GM12878 (cell line): ENCODE measurements at regions not wholly inside any gene's neighbourhood (a gene's known extent, or its start where the extent isn't known, plus 50 kb on each side); places are given as distances from the start of the nearest gene placed in this dataset.

ENCODE experiments used
- ATAC-seq: fragments of 200-7000 bp; cut with Tn5 transposase; 3 replicates; pipeline ENCODE4 v1.9.1; 2020; ENCODE audit warnings: mild to moderate bottlenecking, moderate library complexity
- BruUV-seq: library from RNA; stranded (reverse); fragments of 400-500 nt; replicated peaks from 2 replicates; lab custom pipeline; 2021; lab: Mats Ljungman, UMichigan
- CTCF ChIA-PET: fragments of 300-600 bp; sonication (Branson Sonifier 250); formaldehyde crosslinking; extraction: SDS; loops from one replicate; lab custom pipeline; 2021; ENCODE audit warnings: inconsistent platforms; lab: Yijun Ruan, JAX
- POLR2A ChIA-PET: fragments of 350-600 bp; formaldehyde crosslinking; extraction: SDS; loops from one replicate; lab custom pipeline; 2021; ENCODE audit warnings: inconsistent platforms; lab: Charles Lee
- RAD21 ChIA-PET: fragments of 300-600 bp; sonication (Branson Sonifier 250); formaldehyde crosslinking; loops from one replicate; lab custom pipeline; 2023; ENCODE audit warnings: antibody characterized with exemption; ENCODE audit not compliant: unreplicated experiment; lab: Charles Lee
- SMC1A ChIA-PET: fragments of 300-600 bp; sonication (Branson Sonifier 250); formaldehyde crosslinking; loops from one replicate; lab custom pipeline; 2023; ENCODE audit not compliant: unreplicated experiment, uncharacterized antibody; lab: Charles Lee
- DNase-seq: peaks from one replicate; pipeline ENCODE4 v3.0.0-alpha.2; 2011; ENCODE audit warnings: low read depth, low spot score
- FAIRE-seq: peaks from 3 replicates; lab custom pipeline; 2011; peaks lifted over from hg19 to GRCh38; lab: Jason Lieb, UNC
- H2AFZ ChIP-seq: 2 replicates; pipeline ENCODE4 v1.6.0; 2011; ENCODE audit warnings: low read depth, low read length, control low read depth; ENCODE audit not compliant: control insufficient read depth
- H3K27ac ChIP-seq: 2 replicates; pipeline ENCODE4 v1.5.1; 2011; ENCODE audit warnings: control low read depth; ENCODE audit not compliant: control insufficient read depth, insufficient read depth
- H3K27me3 ChIP-seq, 2 experiments: replicated peaks in 1 of 2; 2 replicates each; pipeline versions ENCODE4 v1.6.0 to v1.6.1; 2011; ENCODE audit warnings: low read length in 1 of 2; ENCODE audit not compliant: control insufficient read depth in 2 of 2, insufficient read depth in 2 of 2
- H3K36me3 ChIP-seq, 2 experiments: 2 replicates each; pipeline ENCODE4 v1.5.1; 2011; ENCODE audit warnings: low read length in 1 of 2; ENCODE audit not compliant: control insufficient read depth in 2 of 2, insufficient read depth in 2 of 2
- H3K4me1 ChIP-seq: 2 replicates; pipeline ENCODE4 v1.6.1; 2011; ENCODE audit warnings: mild to moderate bottlenecking, low read length, moderate library complexity, mixed read lengths; ENCODE audit not compliant: control insufficient read depth, insufficient read depth
- H3K4me2 ChIP-seq: 2 replicates; pipeline ENCODE4 v1.6.0; 2011; ENCODE audit warnings: control low read depth; ENCODE audit not compliant: control insufficient read depth, insufficient read depth
- H3K4me3 ChIP-seq: fragments of 200-600 bp; sonication (generic); 2 replicates; pipeline ENCODE4 v1.5.1; 2016
- H3K79me2 ChIP-seq: 2 replicates; pipeline ENCODE4 v1.6.0; 2011; ENCODE audit warnings: low read length; ENCODE audit not compliant: control insufficient read depth, insufficient read depth
- H3K9ac ChIP-seq: 2 replicates; pipeline ENCODE4 v1.8.0; 2011; ENCODE audit warnings: low read length, control low read depth, mixed read lengths; ENCODE audit not compliant: control insufficient read depth, insufficient read depth
- H3K9me3 ChIP-seq: replicated peaks from 3 replicates; pipeline ENCODE4 v1.5.1; 2011; ENCODE audit warnings: mild to moderate bottlenecking, low read length; ENCODE audit not compliant: control insufficient read depth, insufficient read depth
- H4K20me1 ChIP-seq: 2 replicates; pipeline ENCODE4 v1.6.0; 2011; ENCODE audit not compliant: control insufficient read depth, insufficient read depth
- MLLT1 ChIP-seq: fragments of 450-650 bp; IDR thresholded peaks from 2 replicates; pipeline ENCODE4 v1.6.1; 2016; ENCODE audit warnings: mild to moderate bottlenecking
- SIN3A ChIP-seq: IDR thresholded peaks from 2 replicates; pipeline ENCODE4 v1.6.1; 2012; ENCODE audit warnings: low read depth, low read length, improper control_type of control experiment
- SPI1 ChIP-seq: IDR thresholded peaks from 2 replicates; pipeline ENCODE4 v1.6.1; 2011; ENCODE audit warnings: low read depth, mild to moderate bottlenecking, low read length, moderate library complexity, borderline replicate concordance; ENCODE audit not compliant: insufficient read depth
- YBX1 ChIP-seq: fragments of 450-650 bp; IDR thresholded peaks from 2 replicates; pipeline ENCODE4 v1.6.1; 2016; ENCODE audit warnings: antibody characterized with exemption
- ZNF207 ChIP-seq: fragments of 450-650 bp; IDR thresholded peaks from 2 replicates; pipeline ENCODE4 v1.6.1; 2014; ENCODE audit warnings: antibody characterized with exemption, mild to moderate bottlenecking, borderline replicate concordance
- WGBS: methylation state at CpG from one replicate; pipeline ENCODE4 v1.1.6; 2016; ENCODE audit warnings: low lambda C conversion rate; ENCODE audit not compliant: insufficient replicate concordance, insufficient coverage; ENCODE audit errors: missing lambda C conversion rate; 5-methylcytosine and 5-hydroxymethylcytosine counted together
- in situ Hi-C: fragments of 300-500 bp; cut with MboI; formaldehyde crosslinking; loops from 9 replicates; pipeline ENCODE4 v1.14.3; 2018; ENCODE audit warnings: mixed read lengths
- intact Hi-C: fragments of 100-400 bp; cut with micrococcal nuclease; formaldehyde crosslinking; loops from one replicate; pipeline ENCODE4 v1.14.2; 2022; ENCODE audit not compliant: unreplicated experiment

- POLR2A ChIA-PET: no interaction called here
- Histone ChIP-seq H3K4me3 (no peak overlapping the region), H3K27ac (no peak overlapping the region), H3K4me2 (no peak overlapping the region), H4K20me1 (no peaks in the 10 kb centered on the region), H3K9ac (no peak overlapping the region), H3K79me2 (no peaks in the 10 kb centered on the region), H2AFZ (no peak overlapping the region), H3K9me3 (no peaks in the 10 kb centered on the region), H3K27me3 (peaks cover 0 to 3% of the 10 kb centered on the region in 2 experiments; a peak in 3 of 4 replicates), H3K36me3 (no peaks in the 10 kb centered on the region), H3K4me1 (no peaks in the 10 kb centered on the region)
- CTCF ChIA-PET: no interaction called here
- BruUV-seq: no TSS peak
- SMC1A ChIA-PET: no interaction called here
- ATAC-seq (no peak), FAIRE-seq (no peak), DNase-seq (no peak)
- in situ Hi-C loops (no loop called here), intact Hi-C loops (no loop called here)
- WGBS: 4% methylated on average over 7 of the region's 7 CpGs
- TF ChIP-seq ZNF207 (no peak), SPI1 (no peak)
- RAD21 ChIA-PET: no interaction called here
These were observed 143.9 kb upstream of the L3MBTL4 start for GRCh38 chr18:6558446-6559156.

GRCh38 chr18:6559296-6559695 is 144.6 kb upstream of the L3MBTL4 start:
- ChIA-PET POLR2A (no interaction called here), SMC1A (no interaction called here), CTCF (no interaction called here), RAD21 (no interaction called here)
- BruUV-seq: no TSS peak
- DNase-seq: no peak
- in situ Hi-C loops: no loop called here
- H3K36me3 ChIP-seq: no peaks in the 10 kb centered on the region
- TF ChIP-seq YBX1 (no peak), MLLT1 (no peak), SIN3A (no peak)
- no peak for ATAC-seq
- H3K4me3 ChIP-seq: no peak overlapping the region
- H3K9me3 ChIP-seq: no peaks in the 10 kb centered on the region
- no peaks in the 10 kb centered on the region for H3K79me2 ChIP-seq
- H2AFZ ChIP-seq: no peak overlapping the region
- H4K20me1 ChIP-seq: no peaks in the 10 kb centered on the region
- H3K9ac ChIP-seq: no peak overlapping the region
- intact Hi-C loops: no loop called here
- H3K4me1 ChIP-seq: no peaks in the 10 kb centered on the region
- no peak overlapping the region for H3K4me2 ChIP-seq
- no peak overlapping the region for H3K27ac ChIP-seq
- WGBS: 0% methylated on average over 1 of the region's 1 CpG
- peaks cover 0 to 3% of the 10 kb centered on the region in 2 experiments; a peak in 3 of 4 replicates for H3K27me3 ChIP-seq
- no peak for FAIRE-seq
